Neural progenitor cell (in vitro differentiated cells): ENCODE measurements at regions not wholly inside any gene's neighbourhood (a gene's known extent, or its start where the extent isn't known, plus 50 kb on each side); places are given as distances from the start of the nearest gene placed in this dataset.

Experiments used
- DNase-seq: peaks from one replicate; pipeline ENCODE4 v3.0.0-alpha.2; 2016; ENCODE audit warnings: low spot score
- H2AFZ ChIP-seq: fragments of 200-600 bp; sonication (generic); replicated peaks from 2 replicates; pipeline ENCODE4 v1.6.1; 2016; ENCODE audit warnings: antibody characterized with exemption
- H3F3A ChIP-seq: fragments of 200-600 bp; sonication (generic); 2 replicates; pipeline ENCODE4 v1.6.1; 2016; ENCODE audit warnings: antibody characterized with exemption, low read depth
- H3K27ac ChIP-seq: fragments of 200-600 bp; sonication (generic); 2 replicates; pipeline ENCODE4 v1.5.1; 2016; ENCODE audit warnings: mild to moderate bottlenecking
- H3K27me3 ChIP-seq: fragments of 200-600 bp; sonication (generic); 2 replicates; pipeline ENCODE4 v1.6.1; 2016; ENCODE audit warnings: mild to moderate bottlenecking, moderate library complexity
- H3K36me3 ChIP-seq: fragments of 200-600 bp; sonication (generic); 2 replicates; pipeline ENCODE4 v1.5.1; 2016
- H3K4me1 ChIP-seq: fragments of 200-600 bp; sonication (generic); 2 replicates; pipeline ENCODE4 v1.6.1; 2016; ENCODE audit warnings: mixed run types
- H3K4me2 ChIP-seq: fragments of 200-600 bp; sonication (generic); 2 replicates; pipeline ENCODE4 v1.6.1; 2016
- H3K4me3 ChIP-seq: fragments of 200-600 bp; sonication (generic); 2 replicates; pipeline ENCODE4 v1.5.1; 2016
- H3K79me2 ChIP-seq: fragments of 200-600 bp; sonication (generic); 2 replicates; pipeline ENCODE4 v1.6.1; 2016; ENCODE audit warnings: low read depth
- H3K9ac ChIP-seq: fragments of 200-600 bp; sonication (generic); 2 replicates; pipeline ENCODE4 v1.6.1; 2016
- H3K9me3 ChIP-seq: fragments of 200-600 bp; sonication (generic); 2 replicates; pipeline ENCODE4 v1.5.1; 2016; ENCODE audit warnings: low read depth
- H4K20me1 ChIP-seq: fragments of 200-600 bp; sonication (generic); 2 replicates; pipeline ENCODE4 v1.6.1; 2016; ENCODE audit warnings: low read depth
- H3K27ac Mint-ChIP-seq: 3 replicates; pipeline ENCODE4 v1.8.0; 2021; ENCODE audit warnings: mixed read lengths
- H3K27me3 Mint-ChIP-seq: 2 replicates; pipeline ENCODE4 v1.8.0; 2022; ENCODE audit warnings: low read depth, mild to moderate bottlenecking, inconsistent platforms, moderate library complexity, mixed read lengths; ENCODE audit not compliant: insufficient read depth
- H3K36me3 Mint-ChIP-seq: 3 replicates; pipeline ENCODE4 v1.8.0; 2021; ENCODE audit warnings: mixed read lengths
- H3K4me1 Mint-ChIP-seq: 3 replicates; pipeline ENCODE4 v1.8.0; 2021; ENCODE audit warnings: mixed read lengths
- H3K4me3 Mint-ChIP-seq: 3 replicates; pipeline ENCODE4 v1.8.0; 2021; ENCODE audit warnings: mild to moderate bottlenecking, moderate library complexity, mixed read lengths
- H3K9me3 Mint-ChIP-seq: 3 replicates; pipeline ENCODE4 v1.8.0; 2020; ENCODE audit warnings: mixed read lengths
- EZH2 ChIP-seq: fragments of 200-600 bp; sonication (generic); IDR thresholded peaks from 2 replicates; pipeline ENCODE4 v1.6.1; 2017; ENCODE audit warnings: antibody characterized with exemption, mild to moderate bottlenecking, moderate library complexity
- EZH2phosphoT487 ChIP-seq: fragments of 200-600 bp; sonication (generic); IDR thresholded peaks from 2 replicates; pipeline ENCODE4 v1.6.1; 2017; ENCODE audit warnings: antibody characterized with exemption
- TF ChIP-seq, protein P1 (sequence below): fragments of 200-600 bp; sonication (generic); IDR thresholded peaks from 2 replicates; pipeline ENCODE4 v1.5.1; 2017; ENCODE audit warnings: antibody characterized with exemption, mild to moderate bottlenecking

DNA sequence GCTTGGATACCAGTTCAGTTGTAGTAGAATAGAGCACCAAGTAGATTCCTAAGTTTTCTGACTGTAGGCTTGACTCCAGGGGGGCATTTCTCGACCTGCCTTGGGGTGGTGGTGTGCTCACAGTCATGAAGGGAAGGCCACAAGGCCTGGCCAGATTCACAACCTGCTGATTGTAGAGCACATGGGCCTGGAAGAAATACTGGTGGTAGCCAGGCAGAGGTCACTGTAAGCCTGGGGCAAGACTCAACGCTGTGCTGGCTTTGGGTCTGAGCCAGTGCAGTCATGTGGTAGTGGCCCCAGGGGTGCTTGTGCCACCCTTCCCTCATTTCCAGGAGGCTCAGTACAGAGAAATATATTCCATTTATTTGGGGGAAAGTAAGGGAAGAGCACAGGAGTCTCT, 832.3 kb upstream of the SLC10A2 start:
- H3K9me3 ChIP-seq: no peaks in the 10 kb centered on the region
- H3K4me3 ChIP-seq: no peak overlapping the region
- no peak overlapping the region for H3K9ac ChIP-seq
- Mint-ChIP-seq H3K4me1 (no peaks in the 10 kb centered on the region), H3K27me3 (peaks cover 2% of the 10 kb centered on the region), H3K9me3 (no peaks in the 10 kb centered on the region), H3K36me3 (no peaks in the 10 kb centered on the region), H3K27ac (no peak overlapping the region), H3K4me3 (no peak overlapping the region)
- H2AFZ ChIP-seq: no peak overlapping the region
- DNase-seq: no peak
- H3K4me1 ChIP-seq: no peaks in the 10 kb centered on the region
- TF ChIP-seq EZH2phosphoT487 (no peak), EZH2 (no peak)
- TF ChIP-seq, protein P1, sequence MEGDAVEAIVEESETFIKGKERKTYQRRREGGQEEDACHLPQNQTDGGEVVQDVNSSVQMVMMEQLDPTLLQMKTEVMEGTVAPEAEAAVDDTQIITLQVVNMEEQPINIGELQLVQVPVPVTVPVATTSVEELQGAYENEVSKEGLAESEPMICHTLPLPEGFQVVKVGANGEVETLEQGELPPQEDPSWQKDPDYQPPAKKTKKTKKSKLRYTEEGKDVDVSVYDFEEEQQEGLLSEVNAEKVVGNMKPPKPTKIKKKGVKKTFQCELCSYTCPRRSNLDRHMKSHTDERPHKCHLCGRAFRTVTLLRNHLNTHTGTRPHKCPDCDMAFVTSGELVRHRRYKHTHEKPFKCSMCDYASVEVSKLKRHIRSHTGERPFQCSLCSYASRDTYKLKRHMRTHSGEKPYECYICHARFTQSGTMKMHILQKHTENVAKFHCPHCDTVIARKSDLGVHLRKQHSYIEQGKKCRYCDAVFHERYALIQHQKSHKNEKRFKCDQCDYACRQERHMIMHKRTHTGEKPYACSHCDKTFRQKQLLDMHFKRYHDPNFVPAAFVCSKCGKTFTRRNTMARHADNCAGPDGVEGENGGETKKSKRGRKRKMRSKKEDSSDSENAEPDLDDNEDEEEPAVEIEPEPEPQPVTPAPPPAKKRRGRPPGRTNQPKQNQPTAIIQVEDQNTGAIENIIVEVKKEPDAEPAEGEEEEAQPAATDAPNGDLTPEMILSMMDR: no peak
- no peak overlapping the region for H3K4me2 ChIP-seq
- H3K79me2 ChIP-seq: no peaks in the 10 kb centered on the region
- H3K36me3 ChIP-seq: no peaks in the 10 kb centered on the region
- H4K20me1 ChIP-seq: no peaks in the 10 kb centered on the region
- no peaks in the 10 kb centered on the region for H3F3A ChIP-seq
- H3K27me3 ChIP-seq: no peaks in the 10 kb centered on the region
- no peak overlapping the region for H3K27ac ChIP-seq

DNA sequence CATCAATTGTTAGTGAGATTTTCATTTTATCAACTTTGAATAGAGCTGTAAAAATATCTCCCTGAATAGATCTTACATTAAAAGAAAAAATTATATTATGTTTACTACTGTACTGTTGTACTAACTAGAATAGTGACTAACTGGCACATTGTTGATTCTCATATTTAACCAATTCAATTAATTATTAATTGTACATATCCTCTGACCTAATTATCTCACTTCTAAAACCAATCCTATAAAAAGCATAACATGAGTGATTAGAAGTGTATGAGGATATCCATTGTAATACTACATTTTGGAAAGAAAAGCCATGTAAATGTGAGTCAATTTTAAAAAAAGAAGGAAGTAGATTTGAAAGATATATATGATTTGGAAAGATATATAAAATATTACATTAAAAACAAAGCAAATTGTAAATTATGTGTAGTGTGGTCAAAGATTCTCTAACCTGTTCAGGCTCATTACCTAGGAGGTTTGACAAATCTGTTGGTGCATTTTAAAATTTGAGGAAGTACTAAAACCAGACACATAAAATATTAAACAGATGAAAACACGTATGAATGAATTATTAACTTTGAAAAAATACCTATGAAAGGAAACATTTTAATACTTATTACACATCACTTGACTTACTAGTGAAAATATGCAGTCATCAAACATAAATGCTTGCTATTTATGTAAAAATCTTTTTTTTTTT, 829.8 kb upstream of the SLC10A2 start:
- TF ChIP-seq, protein P1: no peak
- TF ChIP-seq EZH2phosphoT487: no peak
- no peak for TF ChIP-seq EZH2
- Histone ChIP-seq H3K9ac (no peak overlapping the region), H3K4me2 (no peak overlapping the region), H3K36me3 (no peaks in the 10 kb centered on the region), H2AFZ (no peak overlapping the region), H4K20me1 (no peaks in the 10 kb centered on the region), H3K27ac (no peak overlapping the region), H3K79me2 (no peaks in the 10 kb centered on the region), H3K4me1 (no peaks in the 10 kb centered on the region), H3F3A (no peaks in the 10 kb centered on the region), H3K27me3 (no peaks in the 10 kb centered on the region), H3K4me3 (no peak overlapping the region), H3K9me3 (no peaks in the 10 kb centered on the region)
- peaks cover 2% of the 10 kb centered on the region for H3K27me3 Mint-ChIP-seq
- no peak for DNase-seq
- no peak overlapping the region for H3K4me3 Mint-ChIP-seq
- H3K27ac Mint-ChIP-seq: no peak overlapping the region
- no peaks in the 10 kb centered on the region for H3K36me3 Mint-ChIP-seq
- peaks cover 3% of the 10 kb centered on the region for H3K9me3 Mint-ChIP-seq
- H3K4me1 Mint-ChIP-seq: no peaks in the 10 kb centered on the region

DNA sequence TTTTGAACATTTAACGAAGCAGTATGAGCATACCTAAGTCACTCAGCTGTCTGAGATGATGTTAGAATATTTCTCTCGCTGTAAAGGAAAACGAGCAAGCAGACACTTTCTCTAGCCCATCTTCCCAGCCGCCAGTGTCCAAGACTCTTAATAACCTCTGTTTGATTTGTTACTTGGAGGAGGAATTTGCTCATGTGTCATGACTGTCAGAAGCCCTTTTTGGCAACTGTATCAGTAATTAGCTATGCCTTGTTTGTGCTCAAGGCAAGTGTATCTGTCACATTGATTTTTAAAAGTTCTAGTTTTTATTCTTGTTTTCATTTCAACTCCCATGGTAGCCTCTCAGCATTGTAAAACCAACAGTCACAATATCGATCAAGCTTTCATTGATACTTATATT, 828.4 kb upstream of the SLC10A2 start:
- Histone ChIP-seq H3K27me3 (no peaks in the 10 kb centered on the region), H3K4me3 (no peak overlapping the region), H3K36me3 (no peaks in the 10 kb centered on the region), H3K27ac (no peak overlapping the region), H3K4me1 (no peaks in the 10 kb centered on the region), H3K4me2 (no peak overlapping the region), H3K9ac (no peak overlapping the region), H4K20me1 (no peaks in the 10 kb centered on the region), H3F3A (no peaks in the 10 kb centered on the region), H3K79me2 (no peaks in the 10 kb centered on the region), H2AFZ (no peak overlapping the region), H3K9me3 (no peaks in the 10 kb centered on the region)
- H3K36me3 Mint-ChIP-seq: no peaks in the 10 kb centered on the region
- DNase-seq: no peak
- peaks cover 2% of the 10 kb centered on the region for H3K27me3 Mint-ChIP-seq
- H3K27ac Mint-ChIP-seq: no peak overlapping the region
- TF ChIP-seq EZH2phosphoT487: no peak
- TF ChIP-seq, protein P1: no peak
- H3K4me3 Mint-ChIP-seq: no peak overlapping the region
- H3K4me1 Mint-ChIP-seq: no peaks in the 10 kb centered on the region
- peaks cover 3% of the 10 kb centered on the region for H3K9me3 Mint-ChIP-seq
